ENCODE measurements at regions not wholly inside any gene's neighbourhood (a gene's known extent, or its start where the extent isn't known, plus 50 kb on each side); places are given as distances from the start of the nearest gene placed in this dataset.

GRCh38 chr4:169851750-169852149 is 94.0 kb upstream of the HPF1 start:
- TF ChIP-seq CTCF (IDR thresholded peaks at IDR 0.05) (no peak), EZH2 (IDR thresholded peaks at IDR 0.05; ENCODE audit: borderline replicate concordance, insufficient read depth, low read depth, low read length, poor library complexity, severe bottlenecking) (no peak)
- no peak overlapping the region for H2AFZ ChIP-seq (ENCODE audit: insufficient read depth, low read depth, low read length, poor library complexity, severe bottlenecking)
- ATAC-seq (ENCODE audit: low read depth) (no peak), DNase-seq (no peak)
- H4K20me1 ChIP-seq (ENCODE audit: control insufficient read depth, insufficient read depth, low read length, poor library complexity, severe bottlenecking): no peaks in the 10 kb centered on the region
- no peaks in the 10 kb centered on the region for H3K79me2 ChIP-seq (ENCODE audit: control insufficient read depth, insufficient read depth, low read length)
- H3K9ac ChIP-seq (ENCODE audit: low read length): no peak overlapping the region
- CTCF ChIA-PET: no interaction called here
- H3K4me3 ChIP-seq (ENCODE audit: control extremely low read depth in 1 of 5, extremely low read depth in 1 of 5, insufficient read depth in 1 of 5, low read depth in 2 of 5, low read length in 4 of 5): no peak overlapping the region
- no peak overlapping the region for H3K27ac ChIP-seq (ENCODE audit: low read length in 2 of 2)
- no peaks in the 10 kb centered on the region for H3K9me3 Mint-ChIP-seq (ENCODE audit: insufficient read depth)
- no peaks in the 10 kb centered on the region for H3K27me3 ChIP-seq (replicated peaks in 1 of 4; ENCODE audit: control extremely low read depth in 1 of 4, control insufficient read depth in 3 of 4, insufficient read depth in 4 of 4, low read length in 3 of 4)
- no peaks in the 10 kb centered on the region for H3K36me3 ChIP-seq (replicated peaks in 1 of 2; ENCODE audit: control extremely low read depth in 1 of 2, control insufficient read depth in 1 of 2, extremely low read depth in 1 of 2, insufficient read depth in 2 of 2, low read length in 1 of 2)
- POLR2A ChIA-PET: no interaction called here
- H3K4me3 Mint-ChIP-seq: no peak overlapping the region
- H3K27ac Mint-ChIP-seq: no peak overlapping the region
- no CpG with 5 or more reads among the region's 3 CpGs for WGBS (ENCODE audit: insufficient coverage)
- H3K9me3 ChIP-seq (ENCODE audit: control extremely low read depth in 1 of 3, control insufficient read depth in 2 of 3, insufficient read depth in 1 of 3, low read length in 2 of 3): no peaks in the 10 kb centered on the region
- intact Hi-C loops (cut with micrococcal nuclease): no loop called here
- peaks cover 27% of the 10 kb centered on the region for H3K27me3 Mint-ChIP-seq
- no peaks in the 10 kb centered on the region for H3K4me1 Mint-ChIP-seq
- H3K4me2 ChIP-seq (replicated peaks; ENCODE audit: low read depth, low read length, poor library complexity, severe bottlenecking): no peak overlapping the region
- no peaks in the 10 kb centered on the region for H3K4me1 ChIP-seq (ENCODE audit: control insufficient read depth in 2 of 2, insufficient read depth in 2 of 2, low read length in 2 of 2)

- Histone ChIP-seq H3K4me1 (ENCODE audit: control insufficient read depth in 2 of 2, insufficient read depth in 2 of 2, low read length in 2 of 2) (no peaks in the 10 kb centered on the region), H3K4me2 (replicated peaks; ENCODE audit: low read depth, low read length, poor library complexity, severe bottlenecking) (no peak overlapping the region), H3K79me2 (ENCODE audit: control insufficient read depth, insufficient read depth, low read length) (no peaks in the 10 kb centered on the region), H3K27me3 (replicated peaks in 1 of 4; ENCODE audit: control extremely low read depth in 1 of 4, control insufficient read depth in 3 of 4, insufficient read depth in 4 of 4, low read length in 3 of 4) (peaks cover 0 to 3% (median 0%) of the 10 kb centered on the region in 4 experiments), H4K20me1 (ENCODE audit: control insufficient read depth, insufficient read depth, low read length, poor library complexity, severe bottlenecking) (no peaks in the 10 kb centered on the region), H2AFZ (ENCODE audit: insufficient read depth, low read depth, low read length, poor library complexity, severe bottlenecking) (no peak overlapping the region), H3K9me3 (ENCODE audit: control extremely low read depth in 1 of 3, control insufficient read depth in 2 of 3, insufficient read depth in 1 of 3, low read length in 2 of 3) (no peaks in the 10 kb centered on the region), H3K9ac (ENCODE audit: low read length) (no peak overlapping the region), H3K36me3 (replicated peaks in 1 of 2; ENCODE audit: control extremely low read depth in 1 of 2, control insufficient read depth in 1 of 2, extremely low read depth in 1 of 2, insufficient read depth in 2 of 2, low read length in 1 of 2) (no peaks in the 10 kb centered on the region), H3K27ac (ENCODE audit: low read length in 2 of 2) (no peak overlapping the region), H3K4me3 (ENCODE audit: control extremely low read depth in 1 of 5, extremely low read depth in 1 of 5, insufficient read depth in 1 of 5, low read depth in 2 of 5, low read length in 4 of 5) (no peak overlapping the region)
- Mint-ChIP-seq H3K27ac (no peak overlapping the region), H3K9me3 (ENCODE audit: insufficient read depth) (no peaks in the 10 kb centered on the region), H3K4me1 (no peaks in the 10 kb centered on the region), H3K27me3 (peaks cover 25% of the 10 kb centered on the region), H3K4me3 (no peak overlapping the region)
- WGBS (ENCODE audit: insufficient coverage): no CpG with 5 or more reads among the region's 2 CpGs
- POLR2A ChIA-PET: no interaction called here
- ATAC-seq (ENCODE audit: low read depth) (no peak), DNase-seq (no peak)
- CTCF ChIA-PET: no interaction called here
- TF ChIP-seq CTCF (IDR thresholded peaks at IDR 0.05) (no peak), EZH2 (IDR thresholded peaks at IDR 0.05; ENCODE audit: borderline replicate concordance, insufficient read depth, low read depth, low read length, poor library complexity, severe bottlenecking) (no peak)
- intact Hi-C loops (cut with micrococcal nuclease): no loop called here
Observed at GRCh38 chr4:169849456-169849855, 91.7 kb upstream of the HPF1 start.
